Type B pancreatic cell (in vitro differentiated cells): ENCODE measurements at regions not wholly inside any gene's neighbourhood (a gene's known extent, or its start where the extent isn't known, plus 50 kb on each side); places are given as distances from the start of the nearest gene placed in this dataset.

Source experiments
- DNase-seq: peaks from one replicate; pipeline ENCODE4 v3.0.0; 2021; ENCODE audit warnings: mixed read lengths; ENCODE audit not compliant: unreplicated experiment; ENCODE audit errors: extremely low spot score
- H3K27ac Mint-ChIP-seq: 2 replicates; pipeline ENCODE4 v1.8.0; 2021; ENCODE audit warnings: mild to moderate bottlenecking, mixed read lengths
- H3K27me3 Mint-ChIP-seq: 2 replicates; pipeline ENCODE4 v1.8.0; 2021; ENCODE audit warnings: mixed read lengths
- H3K36me3 Mint-ChIP-seq: 2 replicates; pipeline ENCODE4 v1.8.0; 2021; ENCODE audit warnings: mixed read lengths
- H3K4me1 Mint-ChIP-seq: one replicate; pipeline ENCODE4 v1.8.0; 2021; ENCODE audit warnings: mixed read lengths; ENCODE audit not compliant: unreplicated experiment
- H3K4me3 Mint-ChIP-seq: 2 replicates; pipeline ENCODE4 v1.8.0; 2021; ENCODE audit warnings: mild to moderate bottlenecking, mixed read lengths
- H3K9me3 Mint-ChIP-seq: 2 replicates; pipeline ENCODE4 v1.8.0; 2021; ENCODE audit warnings: mixed read lengths
- TF ChIP-seq, protein P1 (sequence below): fragments of 200-600 bp; sonication (generic); conservative IDR thresholded peaks from 2 replicates; pipeline ENCODE4 v1.5.0; 2021; ENCODE audit warnings: antibody characterized with exemption, mild to moderate bottlenecking

DNA sequence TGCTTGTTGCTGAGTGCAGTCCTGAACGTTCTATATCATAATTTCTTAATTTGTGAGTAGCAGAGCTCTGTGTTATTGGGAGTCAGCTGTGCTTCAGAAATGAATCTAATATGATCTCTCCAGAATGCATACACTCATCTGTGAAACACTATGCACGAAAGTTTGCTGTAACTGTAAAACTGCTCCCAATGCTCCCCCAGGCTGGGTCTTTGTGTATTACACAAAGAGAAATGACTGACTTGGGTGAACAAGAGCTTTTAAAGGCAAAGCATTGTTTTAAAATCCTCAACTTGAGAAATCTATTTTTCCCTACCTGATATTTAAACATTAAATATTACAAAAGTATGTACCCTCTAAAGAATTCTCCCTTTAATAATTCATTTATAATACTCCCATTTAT lies 636.7 kb upstream of the KIF2B start:
- Mint-ChIP-seq H3K4me3 (no peak overlapping the region), H3K27ac (no peak overlapping the region), H3K9me3 (peaks cover 9% of the 10 kb centered on the region), H3K27me3 (no peaks in the 10 kb centered on the region), H3K4me1 (no peaks in the 10 kb centered on the region), H3K36me3 (no peaks in the 10 kb centered on the region)
- DNase-seq, result no peak
- TF ChIP-seq, protein P1, sequence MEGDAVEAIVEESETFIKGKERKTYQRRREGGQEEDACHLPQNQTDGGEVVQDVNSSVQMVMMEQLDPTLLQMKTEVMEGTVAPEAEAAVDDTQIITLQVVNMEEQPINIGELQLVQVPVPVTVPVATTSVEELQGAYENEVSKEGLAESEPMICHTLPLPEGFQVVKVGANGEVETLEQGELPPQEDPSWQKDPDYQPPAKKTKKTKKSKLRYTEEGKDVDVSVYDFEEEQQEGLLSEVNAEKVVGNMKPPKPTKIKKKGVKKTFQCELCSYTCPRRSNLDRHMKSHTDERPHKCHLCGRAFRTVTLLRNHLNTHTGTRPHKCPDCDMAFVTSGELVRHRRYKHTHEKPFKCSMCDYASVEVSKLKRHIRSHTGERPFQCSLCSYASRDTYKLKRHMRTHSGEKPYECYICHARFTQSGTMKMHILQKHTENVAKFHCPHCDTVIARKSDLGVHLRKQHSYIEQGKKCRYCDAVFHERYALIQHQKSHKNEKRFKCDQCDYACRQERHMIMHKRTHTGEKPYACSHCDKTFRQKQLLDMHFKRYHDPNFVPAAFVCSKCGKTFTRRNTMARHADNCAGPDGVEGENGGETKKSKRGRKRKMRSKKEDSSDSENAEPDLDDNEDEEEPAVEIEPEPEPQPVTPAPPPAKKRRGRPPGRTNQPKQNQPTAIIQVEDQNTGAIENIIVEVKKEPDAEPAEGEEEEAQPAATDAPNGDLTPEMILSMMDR, result peak; percentile 38

DNA sequence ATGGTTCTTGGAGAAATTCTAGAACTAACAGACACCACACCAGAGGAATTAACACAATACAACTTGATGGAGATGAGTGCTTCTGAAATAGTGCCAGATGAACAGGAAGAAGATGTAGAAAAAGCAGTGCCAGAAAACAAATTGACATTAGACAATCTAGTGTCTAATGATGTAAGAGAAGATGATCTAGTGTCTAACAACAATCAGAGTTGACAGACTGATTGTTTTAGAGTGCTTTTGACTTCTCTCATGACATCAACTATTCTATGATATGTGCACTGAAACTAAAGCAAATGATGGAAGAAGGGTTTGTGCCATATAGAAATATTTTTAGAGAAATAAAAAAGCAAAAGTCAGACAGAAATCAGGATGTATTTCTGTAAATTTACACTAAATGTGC lies 646.1 kb upstream of the KIF2B start:
- Mint-ChIP-seq H3K36me3 (no peaks in the 10 kb centered on the region), H3K27me3 (no peaks in the 10 kb centered on the region), H3K27ac (no peak overlapping the region), H3K4me3 (no peak overlapping the region), H3K9me3 (no peaks in the 10 kb centered on the region), H3K4me1 (no peaks in the 10 kb centered on the region)
- no peak for DNase-seq
- TF ChIP-seq, protein P1, result no peak

DNA sequence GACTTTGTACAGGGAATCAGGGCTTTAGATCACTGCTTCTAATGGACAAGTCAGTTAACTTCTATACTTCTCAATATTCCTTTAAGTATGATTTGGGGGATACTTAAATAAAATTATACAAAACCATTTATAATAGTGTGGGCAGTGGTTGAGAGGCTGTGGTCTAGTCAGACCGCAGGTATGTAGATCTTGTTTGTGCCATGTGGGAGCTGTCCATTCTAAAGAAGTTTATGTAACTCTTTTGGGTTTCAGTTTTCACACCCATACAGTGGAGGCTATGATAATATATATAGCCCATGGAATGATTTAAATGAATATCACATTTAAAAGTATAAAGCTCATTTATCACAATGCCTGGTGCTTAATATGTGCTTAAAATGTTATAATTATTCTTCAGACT lies 654.3 kb upstream of the KIF2B start:
- Mint-ChIP-seq H3K4me1 (no peaks in the 10 kb centered on the region), H3K36me3 (no peaks in the 10 kb centered on the region), H3K4me3 (no peak overlapping the region), H3K27ac (no peak overlapping the region), H3K9me3 (no peaks in the 10 kb centered on the region), H3K27me3 (no peaks in the 10 kb centered on the region)
- DNase-seq, result no peak
- TF ChIP-seq, protein P1, result no peak

DNA sequence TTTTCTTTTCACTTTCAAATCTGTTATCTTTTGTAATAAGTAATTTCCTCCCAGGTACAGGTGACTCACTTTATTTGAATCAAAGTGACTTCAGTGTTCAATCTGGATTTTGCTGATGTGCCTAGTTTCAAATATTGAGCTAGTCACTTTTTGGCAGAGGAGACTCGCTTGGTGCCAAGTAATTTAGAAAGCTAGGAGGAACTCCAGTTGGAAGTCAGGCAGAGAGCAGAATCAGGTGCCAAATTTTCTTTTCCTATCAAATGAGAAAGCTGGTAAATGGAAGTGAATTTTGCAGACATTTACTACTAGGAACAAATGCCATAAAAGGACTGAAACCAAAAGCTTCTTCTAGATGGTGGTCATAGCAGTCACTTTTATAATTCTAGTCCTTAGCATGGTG lies 656.0 kb upstream of the KIF2B start:
- H3K36me3 Mint-ChIP-seq, result no peaks in the 10 kb centered on the region
- no peak for DNase-seq
- H3K4me3 Mint-ChIP-seq, result no peak overlapping the region
- no peaks in the 10 kb centered on the region for H3K9me3 Mint-ChIP-seq
- no peaks in the 10 kb centered on the region for H3K4me1 Mint-ChIP-seq
- TF ChIP-seq, protein P1, result no peak
- H3K27me3 Mint-ChIP-seq, result no peaks in the 10 kb centered on the region
- H3K27ac Mint-ChIP-seq, result no peak overlapping the region

DNA sequence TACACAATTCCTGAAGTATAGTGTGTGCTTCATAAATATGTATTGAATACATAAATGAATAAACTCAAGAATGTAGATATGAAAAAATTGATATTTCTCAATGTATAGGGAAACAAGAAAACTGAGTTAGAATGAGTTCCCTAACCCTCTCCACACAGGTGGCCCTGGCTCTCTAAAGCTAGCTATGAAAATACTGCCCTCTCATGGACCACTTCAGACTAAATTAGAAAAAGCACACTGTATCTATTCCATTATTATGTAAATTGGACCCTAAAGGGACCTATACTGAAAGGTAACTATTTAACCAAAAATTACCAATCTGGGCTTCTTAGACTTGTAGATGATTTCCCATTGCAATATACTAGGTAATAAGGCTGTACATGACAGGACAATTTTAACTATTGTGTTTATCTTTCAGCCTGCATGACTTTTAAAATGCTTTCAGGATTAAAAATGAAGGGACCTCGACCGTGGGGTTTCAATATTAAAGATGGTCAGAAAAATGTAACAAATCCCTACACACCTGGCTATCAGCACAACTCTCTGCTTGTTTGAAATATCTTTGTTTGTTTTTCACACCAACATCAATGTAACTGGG lies 672.5 kb upstream of the KIF2B start:
- H3K27me3 Mint-ChIP-seq, result no peaks in the 10 kb centered on the region
- no peak for DNase-seq
- TF ChIP-seq, protein P1, result peak; percentile 61
- H3K9me3 Mint-ChIP-seq, result no peaks in the 10 kb centered on the region
- H3K4me3 Mint-ChIP-seq, result no peak overlapping the region
- peaks cover 6% of the 10 kb centered on the region for H3K4me1 Mint-ChIP-seq
- H3K36me3 Mint-ChIP-seq, result no peaks in the 10 kb centered on the region
- no peak overlapping the region for H3K27ac Mint-ChIP-seq

DNA sequence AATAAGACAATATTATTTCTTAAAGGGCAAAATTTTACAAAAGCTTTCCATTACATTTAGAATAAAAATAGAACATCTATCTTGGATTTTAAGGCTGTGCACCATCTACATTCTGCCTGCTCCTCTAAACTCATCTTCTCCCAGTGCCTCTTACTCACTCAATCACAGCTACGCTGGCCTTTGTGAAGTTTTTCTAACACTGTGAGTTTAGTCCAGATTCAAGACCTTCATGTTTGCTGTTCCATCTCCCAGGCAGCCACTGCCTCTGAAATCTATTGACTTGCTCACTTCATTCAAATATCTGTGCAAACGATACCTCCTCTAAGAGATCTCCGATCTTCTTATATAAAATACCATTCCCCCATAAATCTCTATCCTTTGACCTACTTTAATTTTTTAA lies 673.4 kb upstream of the KIF2B start:
- no peaks in the 10 kb centered on the region for H3K9me3 Mint-ChIP-seq
- H3K27me3 Mint-ChIP-seq, result no peaks in the 10 kb centered on the region
- no peak for DNase-seq
- H3K4me3 Mint-ChIP-seq, result no peak overlapping the region
- H3K36me3 Mint-ChIP-seq, result no peaks in the 10 kb centered on the region
- TF ChIP-seq, protein P1, result no peak
- H3K4me1 Mint-ChIP-seq, result peaks cover 6% of the 10 kb centered on the region
- no peak overlapping the region for H3K27ac Mint-ChIP-seq
